ENCODE measurements at regions not wholly inside any gene's neighbourhood (a gene's known extent, or its start where the extent isn't known, plus 50 kb on each side); places are given as distances from the start of the nearest gene placed in this dataset.

GRCh38 chr3:159127021-159127392 lies 325.2 kb downstream of the MFSD1 start:
- no peak for DNase-seq (ENCODE audit: low spot score)

GRCh38 chr3:159128628-159129027 lies 326.8 kb downstream of the MFSD1 start:
- DNase-seq (ENCODE audit: low spot score), result no peak

DNA sequence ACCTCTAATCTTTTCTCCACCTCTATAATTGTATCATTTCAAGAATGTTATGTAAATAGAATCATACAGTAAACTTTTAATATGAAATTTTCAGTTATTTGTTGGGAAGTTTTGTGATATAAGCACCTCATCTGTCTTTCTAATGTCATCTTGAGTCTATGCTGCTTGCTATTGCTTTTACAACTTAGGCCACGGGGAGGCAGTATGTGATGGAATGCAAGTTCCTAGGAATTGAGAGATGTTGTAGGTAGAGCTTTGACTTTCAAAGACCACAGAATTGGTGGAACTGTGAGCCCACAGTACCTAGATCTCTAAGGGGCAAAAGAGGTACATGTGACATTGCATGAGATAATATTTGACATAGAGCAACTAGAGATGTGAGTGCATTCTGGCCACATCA lies 328.3 kb downstream of the MFSD1 start:
- DNase-seq (ENCODE audit: low spot score), result no peak

DNA sequence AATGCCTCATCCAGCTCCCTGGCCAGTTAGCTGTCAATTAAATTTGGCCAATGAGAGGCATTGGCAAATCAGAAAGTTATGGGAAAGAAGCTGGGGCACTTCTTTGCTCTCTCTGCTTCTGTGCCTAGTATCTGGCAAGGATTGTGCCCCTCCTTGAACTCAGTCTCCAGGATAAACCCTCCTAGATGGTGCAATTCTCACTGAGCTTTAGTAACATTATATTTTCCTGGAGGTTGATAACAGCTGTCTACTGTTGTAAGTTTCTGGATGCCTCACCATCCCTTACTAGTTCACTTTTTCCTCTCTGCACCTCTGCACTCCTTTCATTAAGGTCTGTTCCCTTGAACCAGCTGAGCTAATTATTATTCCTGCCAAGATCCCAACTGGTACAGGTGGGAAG lies 329.5 kb downstream of the MFSD1 start:
- no peak for DNase-seq (ENCODE audit: low spot score)

DNA sequence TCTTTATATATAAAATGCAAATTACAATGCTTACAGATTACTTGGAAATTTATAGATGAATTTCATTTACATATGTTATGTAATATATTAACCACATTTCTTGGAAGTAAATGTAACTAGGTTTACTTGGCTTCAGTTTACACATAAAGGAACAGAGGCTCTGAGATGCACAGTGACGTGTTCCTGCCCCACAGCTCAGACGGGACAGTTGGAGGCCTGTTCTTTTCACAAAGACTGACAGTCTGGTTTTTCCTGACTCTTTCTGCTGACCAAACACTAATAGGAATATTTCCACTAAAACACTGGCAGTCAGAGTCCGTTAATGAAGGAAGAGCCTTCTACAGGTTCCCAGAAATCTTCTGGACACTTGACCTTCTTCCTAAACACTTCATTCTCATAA lies 336.1 kb downstream of the MFSD1 start:
- DNase-seq (ENCODE audit: low spot score), result no peak

DNA sequence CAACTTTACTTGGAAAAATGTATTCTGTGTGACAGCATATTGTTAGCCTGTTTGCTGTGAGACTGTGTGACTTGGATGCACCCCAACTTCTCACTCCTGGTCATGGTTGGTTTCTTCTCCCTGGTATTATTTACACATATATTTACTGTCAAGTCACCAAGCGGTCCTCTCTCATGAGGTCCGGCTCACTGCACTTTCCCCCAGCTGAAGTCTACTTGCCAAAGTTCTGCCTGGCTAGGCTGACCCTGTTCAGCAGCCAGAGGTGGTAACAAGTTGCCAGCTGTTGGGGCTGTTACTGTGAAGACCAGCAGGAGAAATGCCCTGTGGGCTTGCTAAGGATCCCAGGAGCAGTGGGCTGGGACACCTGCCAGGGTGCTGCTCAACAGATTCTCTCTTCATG lies 337.5 kb downstream of the MFSD1 start:
- no peak for DNase-seq (ENCODE audit: low spot score)

DNA sequence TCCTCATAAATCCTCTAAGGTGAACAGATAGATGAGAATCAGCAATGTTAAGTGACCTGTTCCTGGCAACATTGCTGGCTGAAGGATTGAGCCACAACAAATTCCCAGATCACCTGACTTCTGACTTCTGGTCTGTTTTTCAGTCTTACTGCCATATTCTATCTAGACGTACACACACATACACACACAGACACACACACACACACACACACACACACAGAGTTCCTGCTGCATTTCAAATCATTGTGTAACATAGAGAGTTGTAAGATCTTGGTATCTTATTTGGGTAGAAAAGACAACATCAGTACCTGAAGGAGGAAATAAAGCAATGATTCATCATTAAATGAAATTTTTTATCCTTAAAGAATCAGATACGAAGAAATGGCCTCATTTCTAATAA lies 342.6 kb downstream of the MFSD1 start:
- DNase-seq (ENCODE audit: low spot score), result no peak

DNA sequence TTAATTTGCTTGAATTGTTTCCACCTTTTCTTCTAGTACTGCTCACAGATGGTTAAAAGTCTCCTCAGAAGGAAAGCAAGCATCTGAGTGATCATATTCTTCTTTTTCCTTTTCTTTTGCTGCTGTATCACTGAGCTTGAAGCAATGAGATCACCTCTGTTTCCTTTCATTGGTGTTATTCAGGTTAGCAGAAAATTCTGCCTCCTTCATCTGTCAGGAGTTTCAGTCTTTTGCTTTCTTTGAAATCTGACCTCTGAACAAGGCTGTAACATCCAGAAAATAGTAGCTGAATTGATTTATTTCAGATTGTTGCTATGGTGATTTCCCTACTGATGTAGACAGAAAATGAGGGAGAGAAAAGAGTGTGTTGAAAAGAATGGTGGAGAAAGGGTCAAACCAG lies 343.0 kb downstream of the MFSD1 start:
- no peak for DNase-seq (ENCODE audit: low spot score)

DNA sequence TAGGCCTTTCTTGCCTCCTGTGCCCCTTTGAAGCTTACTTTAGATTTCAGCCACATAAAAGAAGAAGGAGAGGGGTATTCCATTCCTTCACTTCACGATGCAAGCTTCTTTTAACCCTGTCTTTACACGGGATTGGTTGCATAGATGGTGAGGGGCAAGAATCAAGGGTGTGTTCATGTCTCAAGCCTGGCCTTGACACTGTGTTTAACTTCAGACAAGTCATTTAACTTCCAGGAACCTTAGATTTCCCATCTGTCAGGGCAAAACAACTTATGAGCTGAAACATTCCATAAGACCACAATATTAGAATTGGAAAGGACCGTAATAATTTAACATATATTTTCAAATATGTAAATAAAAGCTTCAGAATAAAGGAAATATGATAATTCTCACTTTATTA lies 344.5 kb downstream of the MFSD1 start:
- DNase-seq (ENCODE audit: low spot score), result no peak

DNA sequence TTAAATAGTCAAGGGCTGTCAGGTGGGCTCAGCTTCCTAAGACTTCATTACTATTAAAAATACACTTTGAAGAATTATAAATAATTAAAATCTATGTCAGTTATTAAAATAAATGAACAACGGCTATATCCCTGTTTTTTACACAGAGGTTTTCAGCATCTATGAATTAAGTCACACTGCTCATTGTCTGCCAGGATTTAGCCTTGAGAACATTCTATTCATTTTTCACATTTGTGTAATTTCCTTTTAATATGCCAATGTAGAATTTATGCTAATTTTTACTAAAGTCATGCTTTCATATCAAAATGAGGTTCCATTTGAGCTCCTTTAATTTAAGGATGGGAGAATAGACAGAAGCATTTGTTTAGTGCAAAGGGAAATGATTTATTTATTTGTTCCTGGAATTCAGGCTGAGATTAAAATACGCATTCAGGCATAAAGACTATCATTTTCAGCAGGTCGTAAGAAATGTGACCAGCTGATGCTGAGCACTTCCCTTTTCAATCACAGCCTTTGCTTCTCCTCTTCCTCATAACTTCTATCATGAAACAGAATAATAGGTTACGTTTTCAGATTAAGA lies 345.1 kb downstream of the MFSD1 start:
- DNase-seq (ENCODE audit: low spot score), result no peak

GRCh38 chr3:159147813-159148212 lies 346.0 kb downstream of the MFSD1 start:
- DNase-seq (ENCODE audit: low spot score), result no peak

- no peak for DNase-seq (ENCODE audit: low spot score)
These were observed 346.6 kb downstream of the MFSD1 start for GRCh38 chr3:159148466-159148865.

DNA sequence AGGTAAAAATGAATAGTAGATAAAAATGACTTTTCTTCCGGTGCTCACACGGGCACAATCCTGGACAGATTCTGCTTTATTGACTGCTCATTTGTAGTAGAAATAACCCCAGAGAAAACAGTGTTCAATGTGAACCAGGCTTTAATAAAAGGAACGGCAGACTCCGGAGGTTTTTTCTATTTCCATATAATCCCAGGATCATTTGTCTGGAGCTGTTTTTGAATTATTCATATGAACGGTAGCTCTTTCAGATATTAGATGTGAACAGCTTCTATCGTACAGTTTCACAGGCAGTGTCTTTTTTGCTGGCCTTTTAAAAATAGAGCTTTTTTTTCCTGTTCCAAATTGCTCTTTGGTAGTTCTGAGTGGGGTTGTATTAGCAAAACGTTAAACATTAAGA lies 347.3 kb downstream of the MFSD1 start:
- DNase-seq (ENCODE audit: low spot score), result no peak

DNA sequence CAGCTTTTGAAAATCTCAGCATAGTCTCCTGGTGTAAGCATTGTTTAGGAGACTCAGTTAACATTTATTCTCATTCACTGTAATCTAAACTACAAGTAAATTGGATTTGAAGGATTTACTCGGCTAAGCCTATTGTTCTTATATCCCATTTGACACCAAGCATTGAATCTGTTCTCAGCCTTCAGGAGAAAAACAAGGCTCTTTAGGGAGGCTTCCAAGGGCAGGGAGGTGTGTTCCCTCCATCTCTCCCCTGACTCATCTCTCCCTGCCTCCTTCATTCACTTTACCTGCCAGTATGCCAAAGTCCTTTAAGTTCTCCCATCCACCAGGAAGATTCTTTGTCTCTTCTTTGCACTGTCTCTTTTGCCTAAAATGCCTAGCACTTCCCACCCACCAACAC lies 347.8 kb downstream of the MFSD1 start:
- DNase-seq (ENCODE audit: low spot score), result no peak

DNA sequence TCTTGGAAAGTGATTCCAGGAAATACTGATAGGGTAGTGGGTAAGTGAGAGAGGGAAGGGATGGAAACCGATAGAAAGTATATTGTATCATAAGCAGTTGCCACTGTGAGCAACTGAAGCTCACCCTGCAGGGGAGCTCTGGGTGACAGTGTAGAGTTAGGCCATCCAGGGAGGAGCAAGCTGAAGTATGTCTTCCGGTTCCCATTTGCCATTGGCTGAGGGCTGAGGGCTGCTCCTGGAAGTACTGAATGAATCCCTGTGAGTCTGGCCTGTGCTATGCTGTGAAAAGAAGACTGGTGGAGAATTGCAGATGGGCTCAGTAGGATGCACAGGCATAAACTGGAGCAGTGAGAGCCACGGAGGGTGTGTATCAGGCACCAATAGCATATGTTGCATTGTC lies 348.3 kb downstream of the MFSD1 start:
- no peak for DNase-seq (ENCODE audit: low spot score)

DNA sequence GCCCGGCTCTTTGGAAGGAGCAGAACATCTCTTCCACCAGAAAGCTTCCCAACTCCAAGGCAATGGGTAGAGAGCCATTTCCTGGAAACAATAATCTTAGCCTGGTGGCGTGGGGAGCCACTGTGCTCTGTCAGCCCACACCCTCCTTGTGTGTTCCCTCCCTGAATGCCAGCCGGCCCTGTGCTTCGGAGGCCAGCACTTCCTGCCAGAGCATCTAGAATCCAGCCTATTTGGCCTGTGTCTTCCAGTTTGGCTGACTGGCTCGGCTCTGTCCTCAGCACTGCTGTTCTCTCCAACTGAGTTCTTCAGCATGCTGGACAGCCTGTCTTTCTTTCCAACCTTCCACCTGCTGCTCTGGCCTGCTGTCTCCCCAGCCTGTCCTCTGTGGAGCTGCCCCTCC lies 349.3 kb downstream of the MFSD1 start:
- no peak for DNase-seq (ENCODE audit: low spot score)

DNA sequence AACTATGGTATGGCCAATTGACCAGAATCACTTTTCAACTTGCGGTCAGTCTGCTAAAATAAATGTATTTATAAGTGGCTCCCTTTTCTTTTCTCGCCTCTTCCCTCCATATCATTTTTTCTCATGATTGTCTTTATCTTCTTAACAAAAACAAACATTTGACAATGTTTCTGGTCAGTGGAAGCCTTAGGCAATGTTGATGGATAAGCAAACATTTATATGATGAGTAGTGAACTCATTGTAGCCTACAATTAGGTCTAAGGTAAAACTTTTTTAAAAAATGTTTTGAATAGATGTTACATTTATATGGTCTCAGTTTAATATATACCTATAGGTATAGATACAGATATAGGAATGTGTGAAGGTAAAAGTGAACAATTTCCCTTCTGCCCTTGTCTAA lies 355.4 kb downstream of the MFSD1 start:
- no peak for DNase-seq (ENCODE audit: low spot score)

GRCh38 chr3:159158213-159158612 lies 356.4 kb downstream of the MFSD1 start:
- no peak for DNase-seq (ENCODE audit: low spot score)

DNA sequence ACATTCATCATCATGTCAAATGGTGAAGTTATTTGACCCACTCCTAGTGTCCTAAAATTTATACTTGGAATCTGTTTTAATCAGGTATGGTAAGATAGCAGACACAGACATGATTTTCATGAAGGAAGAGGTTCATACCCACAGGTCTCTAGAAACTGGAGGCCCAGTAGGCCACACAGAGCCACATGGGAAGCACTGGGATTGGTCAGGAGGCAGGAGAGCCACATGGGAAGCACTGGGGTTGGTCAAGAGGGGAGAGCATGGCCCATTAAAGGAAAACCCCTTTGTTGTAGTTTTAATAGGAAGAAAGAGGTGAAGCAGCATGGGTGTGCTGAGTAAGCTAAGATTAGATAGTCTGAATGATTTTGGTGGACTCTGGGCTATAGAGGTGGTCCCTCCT lies 356.9 kb downstream of the MFSD1 start:
- no peak for DNase-seq (ENCODE audit: low spot score)

DNA sequence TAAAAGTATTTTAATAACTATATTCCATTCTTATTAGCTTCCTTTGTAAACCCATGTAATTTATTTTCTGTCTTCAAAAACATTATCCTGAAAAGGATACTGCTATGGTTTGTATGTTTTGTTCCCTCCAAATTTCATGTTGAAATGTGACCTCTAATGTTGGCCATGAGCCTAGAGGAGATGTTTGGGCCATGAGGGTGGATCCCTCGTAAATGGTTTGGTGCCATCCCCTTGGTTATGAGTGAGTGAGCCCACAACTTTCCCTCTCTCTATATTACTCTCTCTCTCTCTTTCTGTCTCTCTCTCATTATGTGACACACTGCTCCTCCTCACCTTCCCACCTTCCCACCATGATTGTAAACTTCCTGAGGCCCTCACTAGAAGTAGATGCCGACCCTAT lies 357.7 kb downstream of the MFSD1 start:
- no peak for DNase-seq (ENCODE audit: low spot score)

- DNase-seq (ENCODE audit: low spot score), result no peak
These were observed 361.8 kb downstream of the MFSD1 start for GRCh38 chr3:159163656-159164055.

DNA sequence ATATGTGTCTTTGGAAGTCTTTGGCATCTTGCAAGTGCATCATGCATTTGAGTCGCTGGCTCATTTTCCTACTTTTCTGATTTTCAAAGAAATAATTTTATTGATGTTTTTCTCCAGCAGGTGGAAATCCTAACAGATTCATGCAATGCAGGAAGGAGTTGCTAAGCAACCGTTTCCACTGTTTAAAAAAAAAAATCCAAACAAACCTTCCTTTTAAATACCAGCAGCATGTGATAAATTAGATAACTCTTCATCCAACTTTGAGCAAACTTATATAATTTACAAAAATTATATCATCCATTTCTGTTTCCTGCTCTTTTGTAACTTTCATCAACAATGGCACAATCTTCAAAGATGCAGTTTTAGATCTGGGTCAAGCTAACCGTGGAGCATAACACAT lies 364.1 kb downstream of the MFSD1 start:
- DNase-seq (ENCODE audit: low spot score), result no peak

GRCh38 chr3:159166899-159167586 lies 365.2 kb downstream of the MFSD1 start:
- peak; percentile 41 for DNase-seq (ENCODE audit: low spot score)

DNA sequence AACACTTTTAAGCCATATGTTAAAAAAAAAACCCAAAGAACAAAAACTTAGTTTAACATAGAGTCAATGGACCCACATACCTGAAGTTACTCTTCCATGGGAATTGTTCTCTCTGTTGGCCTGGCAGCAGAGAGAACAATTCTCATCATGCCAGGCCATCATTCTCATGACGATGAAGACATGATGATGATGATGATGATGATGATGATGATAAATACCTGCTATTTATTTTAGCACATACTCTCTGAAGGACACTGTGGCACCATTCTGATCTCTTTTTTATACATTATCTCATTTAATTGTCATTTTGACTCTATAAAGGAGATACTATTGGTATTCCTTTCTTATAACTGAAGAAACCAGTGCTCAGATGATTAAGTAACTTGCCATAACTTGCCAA lies 366.9 kb downstream of the MFSD1 start:
- DNase-seq (ENCODE audit: low spot score), result no peak

Data from mucosa of gallbladder (tissue), 1 donor.